A549 (cell line): ENCODE measurements at regions not wholly inside any gene's neighbourhood (a gene's known extent, or its start where the extent isn't known, plus 50 kb on each side); places are given as distances from the start of the nearest gene placed in this dataset.

Experiments used
- CBX2 ChIP-seq: fragments of 200-600 bp; sonication (generic); IDR thresholded peaks from 2 replicates; pipeline ENCODE4 v1.6.1; 2016; ENCODE audit warnings: low read depth, mild to moderate bottlenecking, borderline replicate concordance
- CHD4 ChIP-seq: fragments of 200-600 bp; sonication (generic); IDR thresholded peaks from 2 replicates; pipeline ENCODE4 v1.6.1; 2016; ENCODE audit warnings: antibody characterized with exemption, mild to moderate bottlenecking, borderline replicate concordance
- CTCF ChIP-seq: fragments of >200 bp; sonication (Bioruptor Twin); formaldehyde crosslinking; IDR thresholded peaks from 3 replicates; pipeline ENCODE4 v1.5.1; 2016
- E2F6 ChIP-seq: IDR thresholded peaks from 2 replicates; pipeline ENCODE4 v1.6.1; 2012; ENCODE audit warnings: low read depth, borderline replicate concordance
- EHMT2 ChIP-seq: fragments of 200-600 bp; sonication (generic); IDR thresholded peaks from 2 replicates; pipeline ENCODE4 v1.6.1; 2016; ENCODE audit warnings: antibody characterized with exemption, low read depth, mild to moderate bottlenecking, moderate library complexity
- FOXS1 ChIP-seq: fragments of 250-450 bp; sonication (Bioruptor Pico); IDR thresholded peaks from 2 replicates; pipeline ENCODE4 v1.5.0; 2020; ENCODE audit warnings: mild to moderate bottlenecking, moderate library complexity
- POLR2A ChIP-seq: IDR thresholded peaks from 2 replicates; pipeline ENCODE4 v1.6.1; 2012; ENCODE audit warnings: mild to moderate bottlenecking, low read length
- RAD21 ChIP-seq, 2 experiments: fragments of >200 bp in 1 of 2; sonication (Bioruptor Twin) in 1 of 2; formaldehyde crosslinking in 1 of 2; IDR thresholded peaks in 1 of 2; conservative IDR thresholded peaks in 1 of 2; 2 replicates in 1 of 2; 3 replicates in 1 of 2; pipeline ENCODE4 v1.6.1; 2012 to 2018; ENCODE audit warnings: inconsistent platforms in 1 of 2
- RFX5 ChIP-seq: fragments of 450-650 bp; IDR thresholded peaks from 2 replicates; pipeline ENCODE4 v1.7.1; 2014; ENCODE audit warnings: antibody characterized with exemption, mild to moderate bottlenecking, moderate library complexity

- TF ChIP-seq POLR2A (no peak), E2F6 (no peak), RFX5 (no peak), EHMT2 (no peak), CHD4 (no peak), FOXS1 (CRISPR knock-in tag) (no peak), CTCF (no peak), CBX2 (no peak), RAD21 (conservative IDR thresholded peaks at IDR 0.05 in 1 of 2, IDR thresholded peaks at IDR 0.05 in 1 of 2) (no peak)
These were observed 313.5 kb upstream of the RGS6 start for GRCh38 chr14:71618716-71619115.
